ENCODE measurements at regions not wholly inside any gene's neighbourhood (a gene's known extent, or its start where the extent isn't known, plus 50 kb on each side); places are given as distances from the start of the nearest gene placed in this dataset.

- no peak overlapping the region for H3K9ac ChIP-seq (ENCODE audit: low read depth, low read length)
- H2AFZ ChIP-seq (ENCODE audit: low read depth, low read length) = no peak overlapping the region
- no peaks in the 10 kb centered on the region for H4K20me1 ChIP-seq (ENCODE audit: insufficient read depth, low read length)
- no peak overlapping the region for H3K4me3 ChIP-seq (ENCODE audit: low read depth in 1 of 2, low read length in 2 of 2)
- no peaks in the 10 kb centered on the region for H3K27me3 ChIP-seq (ENCODE audit: insufficient read depth, low read length, poor library complexity)
- no peaks in the 10 kb centered on the region for H3K36me3 ChIP-seq (ENCODE audit: insufficient read depth, low read length)
- H3K79me2 ChIP-seq (ENCODE audit: insufficient read depth, low read length) = no peaks in the 10 kb centered on the region
- TF ChIP-seq EZH2 (IDR thresholded peaks at IDR 0.05; ENCODE audit: borderline replicate concordance, low read depth, low read length, severe bottlenecking) = no peak
- TF ChIP-seq, protein P1, sequence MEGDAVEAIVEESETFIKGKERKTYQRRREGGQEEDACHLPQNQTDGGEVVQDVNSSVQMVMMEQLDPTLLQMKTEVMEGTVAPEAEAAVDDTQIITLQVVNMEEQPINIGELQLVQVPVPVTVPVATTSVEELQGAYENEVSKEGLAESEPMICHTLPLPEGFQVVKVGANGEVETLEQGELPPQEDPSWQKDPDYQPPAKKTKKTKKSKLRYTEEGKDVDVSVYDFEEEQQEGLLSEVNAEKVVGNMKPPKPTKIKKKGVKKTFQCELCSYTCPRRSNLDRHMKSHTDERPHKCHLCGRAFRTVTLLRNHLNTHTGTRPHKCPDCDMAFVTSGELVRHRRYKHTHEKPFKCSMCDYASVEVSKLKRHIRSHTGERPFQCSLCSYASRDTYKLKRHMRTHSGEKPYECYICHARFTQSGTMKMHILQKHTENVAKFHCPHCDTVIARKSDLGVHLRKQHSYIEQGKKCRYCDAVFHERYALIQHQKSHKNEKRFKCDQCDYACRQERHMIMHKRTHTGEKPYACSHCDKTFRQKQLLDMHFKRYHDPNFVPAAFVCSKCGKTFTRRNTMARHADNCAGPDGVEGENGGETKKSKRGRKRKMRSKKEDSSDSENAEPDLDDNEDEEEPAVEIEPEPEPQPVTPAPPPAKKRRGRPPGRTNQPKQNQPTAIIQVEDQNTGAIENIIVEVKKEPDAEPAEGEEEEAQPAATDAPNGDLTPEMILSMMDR (IDR thresholded peaks at IDR 0.05; ENCODE audit: borderline replicate concordance, extremely low read depth, low read length, poor library complexity, severe bottlenecking) = no peak
- H3K27ac ChIP-seq (ENCODE audit: low read length) = no peak overlapping the region
- ATAC-seq (ENCODE audit: insufficient read depth, low read depth) (peak; percentile 45; the same call in 2 of the 3 replicates), DNase-seq (peak; percentile 32)
- H3K9me3 ChIP-seq (ENCODE audit: insufficient read depth, low read length, severe bottlenecking) = peaks cover 2% of the 10 kb centered on the region
- H3K4me2 ChIP-seq (ENCODE audit: insufficient read depth, low read length) = no peak overlapping the region
- H3K4me1 ChIP-seq (ENCODE audit: insufficient read depth, low read length) = no peaks in the 10 kb centered on the region
Observed at GRCh38 chr4:130131536-130131935, 1035.6 kb downstream of the C4orf33 start.

- ATAC-seq (ENCODE audit: insufficient read depth, low read depth) (no peak), DNase-seq (no peak)
- Histone ChIP-seq H2AFZ (ENCODE audit: low read depth, low read length) (no peak overlapping the region), H3K4me3 (ENCODE audit: low read depth in 1 of 2, low read length in 2 of 2) (no peak overlapping the region), H3K27me3 (ENCODE audit: insufficient read depth, low read length, poor library complexity) (no peaks in the 10 kb centered on the region), H4K20me1 (ENCODE audit: insufficient read depth, low read length) (no peaks in the 10 kb centered on the region), H3K79me2 (ENCODE audit: insufficient read depth, low read length) (no peaks in the 10 kb centered on the region), H3K4me1 (ENCODE audit: insufficient read depth, low read length) (no peaks in the 10 kb centered on the region), H3K36me3 (ENCODE audit: insufficient read depth, low read length) (no peaks in the 10 kb centered on the region), H3K4me2 (ENCODE audit: insufficient read depth, low read length) (no peak overlapping the region), H3K27ac (ENCODE audit: low read length) (no peak overlapping the region), H3K9ac (ENCODE audit: low read depth, low read length) (no peak overlapping the region), H3K9me3 (ENCODE audit: insufficient read depth, low read length, severe bottlenecking) (no peaks in the 10 kb centered on the region)
- TF ChIP-seq EZH2 (IDR thresholded peaks at IDR 0.05; ENCODE audit: borderline replicate concordance, low read depth, low read length, severe bottlenecking) = no peak
- TF ChIP-seq, protein P1 (IDR thresholded peaks at IDR 0.05; ENCODE audit: borderline replicate concordance, extremely low read depth, low read length, poor library complexity, severe bottlenecking) = no peak
Observed at GRCh38 chr4:130141651-130142050, 1045.7 kb downstream of the C4orf33 start.

DNA sequence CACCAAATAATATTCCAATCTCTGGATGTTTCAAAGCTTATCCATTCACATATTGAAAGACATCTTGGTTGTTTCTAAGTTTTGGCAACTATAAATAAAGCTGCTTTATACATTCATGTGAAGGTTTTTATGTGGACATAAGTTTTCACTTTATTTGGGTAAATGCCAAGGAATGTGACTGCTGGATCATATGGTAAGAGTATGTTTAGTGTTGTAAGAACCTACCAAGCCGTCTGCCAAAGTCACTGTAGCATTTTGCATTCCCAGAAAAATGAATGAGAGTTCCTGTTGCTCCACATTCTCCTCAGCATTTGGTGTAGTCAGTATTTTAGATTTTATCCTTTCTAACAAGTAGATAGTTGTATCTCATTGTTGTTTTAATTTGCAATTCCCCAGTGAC, 1047.7 kb downstream of the C4orf33 start:
- Histone ChIP-seq H4K20me1 (ENCODE audit: insufficient read depth, low read length) (no peaks in the 10 kb centered on the region), H3K4me1 (ENCODE audit: insufficient read depth, low read length) (no peaks in the 10 kb centered on the region), H3K9me3 (ENCODE audit: insufficient read depth, low read length, severe bottlenecking) (no peaks in the 10 kb centered on the region), H3K4me3 (ENCODE audit: low read depth in 1 of 2, low read length in 2 of 2) (no peak overlapping the region), H3K79me2 (ENCODE audit: insufficient read depth, low read length) (no peaks in the 10 kb centered on the region), H3K27ac (ENCODE audit: low read length) (no peak overlapping the region), H3K36me3 (ENCODE audit: insufficient read depth, low read length) (no peaks in the 10 kb centered on the region), H3K4me2 (ENCODE audit: insufficient read depth, low read length) (no peak overlapping the region), H2AFZ (ENCODE audit: low read depth, low read length) (no peak overlapping the region), H3K9ac (ENCODE audit: low read depth, low read length) (no peak overlapping the region), H3K27me3 (ENCODE audit: insufficient read depth, low read length, poor library complexity) (no peaks in the 10 kb centered on the region)
- TF ChIP-seq, protein P1 (IDR thresholded peaks at IDR 0.05; ENCODE audit: borderline replicate concordance, extremely low read depth, low read length, poor library complexity, severe bottlenecking) = no peak
- no peak for TF ChIP-seq EZH2 (IDR thresholded peaks at IDR 0.05; ENCODE audit: borderline replicate concordance, low read depth, low read length, severe bottlenecking)
- DNase-seq (no peak), ATAC-seq (ENCODE audit: insufficient read depth, low read depth) (no peak)

DNA sequence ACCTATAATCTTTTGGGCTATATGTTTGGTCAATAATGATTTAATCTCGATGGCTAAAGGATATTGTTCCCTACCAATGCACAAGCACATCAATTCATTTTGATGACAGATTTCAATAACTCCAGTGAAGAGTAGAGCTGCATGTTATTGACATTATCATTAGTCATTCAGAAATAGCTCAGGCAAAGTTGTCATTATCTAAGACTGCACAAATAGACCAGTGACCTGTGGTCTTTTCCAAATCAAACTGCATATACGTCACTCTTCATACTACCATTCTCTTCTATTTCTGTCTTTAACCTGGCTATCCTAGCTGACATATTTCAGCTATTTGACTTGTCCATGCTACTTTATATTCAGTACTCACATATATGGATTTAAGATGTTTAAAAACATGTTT, 1050.8 kb downstream of the C4orf33 start:
- no peak for DNase-seq
- Histone ChIP-seq H3K4me3 (ENCODE audit: low read depth in 1 of 2, low read length in 2 of 2) (no peak overlapping the region), H3K79me2 (ENCODE audit: insufficient read depth, low read length) (no peaks in the 10 kb centered on the region)

More for the DNA sequence above, 1050.8 kb downstream of the C4orf33 start:
- TF ChIP-seq, protein P1 (IDR thresholded peaks at IDR 0.05; ENCODE audit: borderline replicate concordance, extremely low read depth, low read length, poor library complexity, severe bottlenecking) = no peak
- TF ChIP-seq EZH2 (IDR thresholded peaks at IDR 0.05; ENCODE audit: borderline replicate concordance, low read depth, low read length, severe bottlenecking) = no peak
- H3K27me3 ChIP-seq (ENCODE audit: insufficient read depth, low read length, poor library complexity) = no peaks in the 10 kb centered on the region
- no peaks in the 10 kb centered on the region for H3K9me3 ChIP-seq (ENCODE audit: insufficient read depth, low read length, severe bottlenecking)
- H3K9ac ChIP-seq (ENCODE audit: low read depth, low read length) = no peak overlapping the region
- H2AFZ ChIP-seq (ENCODE audit: low read depth, low read length) = no peak overlapping the region
- no peaks in the 10 kb centered on the region for H3K36me3 ChIP-seq (ENCODE audit: insufficient read depth, low read length)
- H3K27ac ChIP-seq (ENCODE audit: low read length) = no peak overlapping the region
- no peaks in the 10 kb centered on the region for H4K20me1 ChIP-seq (ENCODE audit: insufficient read depth, low read length)
- H3K4me1 ChIP-seq (ENCODE audit: insufficient read depth, low read length) = no peaks in the 10 kb centered on the region
- no peak overlapping the region for H3K4me2 ChIP-seq (ENCODE audit: insufficient read depth, low read length)
- no peak for ATAC-seq (ENCODE audit: insufficient read depth, low read depth)

All from DND-41 (cell line).